ENCODE measurements at regions not wholly inside any gene's neighbourhood (a gene's known extent, or its start where the extent isn't known, plus 50 kb on each side); places are given as distances from the start of the nearest gene placed in this dataset.
A peak's percentile ranks its signal among the peaks of the same experiment; 100 is the strongest.

GRCh38 chr1:103247517-103247916 lies 139.2 kb upstream of the COL11A1 start:
- no peak for DNase-seq

- no peak for DNase-seq
These were observed 135.2 kb upstream of the COL11A1 start for GRCh38 chr1:103243481-103243880.

GRCh38 chr1:103239034-103239433 lies 130.7 kb upstream of the COL11A1 start:
- no peak for DNase-seq

GRCh38 chr1:103230061-103230460 lies 121.7 kb upstream of the COL11A1 start:
- DNase-seq = no peak

GRCh38 chr1:103220631-103221041 lies 112.3 kb upstream of the COL11A1 start:
- no peak for DNase-seq

- no peak for DNase-seq
These were observed 110.5 kb upstream of the COL11A1 start for GRCh38 chr1:103218821-103219220.

GRCh38 chr1:103218369-103218768 lies 110.0 kb upstream of the COL11A1 start:
- no peak for DNase-seq

GRCh38 chr1:103211073-103211472 lies 102.8 kb upstream of the COL11A1 start:
- no peak for DNase-seq

GRCh38 chr1:103208844-103209243 lies 100.5 kb upstream of the COL11A1 start:
- no peak for DNase-seq

- DNase-seq = no peak
These were observed 90.7 kb upstream of the COL11A1 start for GRCh38 chr1:103199001-103199400.

- DNase-seq = no peak
These were observed 89.8 kb upstream of the COL11A1 start for GRCh38 chr1:103198076-103198475.

- DNase-seq = no peak
These were observed 88.9 kb upstream of the COL11A1 start for GRCh38 chr1:103197216-103197615.

GRCh38 chr1:103194984-103195383 lies 86.7 kb upstream of the COL11A1 start:
- no peak for DNase-seq

GRCh38 chr1:103194060-103194459 lies 85.7 kb upstream of the COL11A1 start:
- DNase-seq = no peak

GRCh38 chr1:103191327-103191726 lies 83.0 kb upstream of the COL11A1 start:
- DNase-seq = no peak

GRCh38 chr1:103190766-103191165 lies 82.4 kb upstream of the COL11A1 start:
- no peak for DNase-seq

GRCh38 chr1:103187673-103188072 lies 79.4 kb upstream of the COL11A1 start:
- DNase-seq = no peak

- no peak for DNase-seq
These were observed 72.3 kb upstream of the COL11A1 start for GRCh38 chr1:103180660-103181059.

GRCh38 chr1:103177108-103177775 lies 68.9 kb upstream of the COL11A1 start:
- no peak for DNase-seq

- DNase-seq = no peak
These were observed 62.8 kb upstream of the COL11A1 start for GRCh38 chr1:103171041-103171590.

GRCh38 chr1:103170609-103171008 lies 62.3 kb upstream of the COL11A1 start:
- DNase-seq = no peak

GRCh38 chr1:103162360-103162759 lies 54.0 kb upstream of the COL11A1 start:
- DNase-seq = no peak

- DNase-seq = peak; percentile 56
These were observed 52.0 kb upstream of the COL11A1 start for GRCh38 chr1:103160281-103160680.
